HG02571 (cell line): ENCODE measurements at regions not wholly inside any gene's neighbourhood (a gene's known extent, or its start where the extent isn't known, plus 50 kb on each side); places are given as distances from the start of the nearest gene placed in this dataset.

Experiments used
- ATAC-seq: cut with Tn5 transposase; IDR thresholded peaks from one replicate; pipeline ENCODE4 v1.9.1; 2021; ENCODE audit warnings: mild to moderate bottlenecking, moderate library complexity; ENCODE audit not compliant: unreplicated experiment

GRCh38 chr2:107285621-107286299, 399.8 kb upstream of the ST6GAL2 start:
- ATAC-seq = no peak

GRCh38 chr2:107290041-107290440, 404.1 kb upstream of the ST6GAL2 start:
- ATAC-seq = no peak

GRCh38 chr2:107303964-107304363, 418.0 kb upstream of the ST6GAL2 start:
- no peak for ATAC-seq

GRCh38 chr2:107305966-107306365, 420.0 kb upstream of the ST6GAL2 start:
- ATAC-seq = no peak

GRCh38 chr2:107306881-107307280, 420.9 kb upstream of the ST6GAL2 start:
- no peak for ATAC-seq

- no peak for ATAC-seq
Measured at GRCh38 chr2:107308835-107309234, 422.9 kb upstream of the ST6GAL2 start.

GRCh38 chr2:107312240-107312639, 426.3 kb upstream of the ST6GAL2 start:
- ATAC-seq = no peak

GRCh38 chr2:107313316-107313715, 427.3 kb upstream of the ST6GAL2 start:
- ATAC-seq = no peak

GRCh38 chr2:107320881-107321280, 434.9 kb upstream of the ST6GAL2 start:
- ATAC-seq = no peak

GRCh38 chr2:107322416-107322815, 436.4 kb upstream of the ST6GAL2 start:
- no peak for ATAC-seq

GRCh38 chr2:107323946-107324565, 438.1 kb upstream of the ST6GAL2 start:
- no peak for ATAC-seq

- no peak for ATAC-seq
Measured at GRCh38 chr2:107325981-107326786, 440.2 kb upstream of the ST6GAL2 start.

- no peak for ATAC-seq
Measured at GRCh38 chr2:107334306-107334705, 448.3 kb upstream of the ST6GAL2 start.

- ATAC-seq = no peak
Measured at GRCh38 chr2:107336526-107336925, 450.6 kb upstream of the ST6GAL2 start.

- ATAC-seq = no peak
Measured at GRCh38 chr2:107337209-107337898, 451.4 kb upstream of the ST6GAL2 start.

GRCh38 chr2:107338059-107338458, 452.1 kb upstream of the ST6GAL2 start:
- no peak for ATAC-seq

- no peak for ATAC-seq
Measured at GRCh38 chr2:107338571-107338970, 452.6 kb upstream of the ST6GAL2 start.

- ATAC-seq = no peak
Measured at GRCh38 chr2:107340955-107341354, 455.0 kb upstream of the ST6GAL2 start.

- no peak for ATAC-seq
Measured at GRCh38 chr2:107349329-107349728, 463.4 kb upstream of the ST6GAL2 start.

GRCh38 chr2:107354175-107354574, 468.2 kb upstream of the ST6GAL2 start:
- ATAC-seq = no peak

GRCh38 chr2:107358362-107358761, 468.3 kb upstream of the RGPD4 start:
- no peak for ATAC-seq
